Fibroblast of villous mesenchyme (primary cell): ENCODE measurements at regions not wholly inside any gene's neighbourhood (a gene's known extent, or its start where the extent isn't known, plus 50 kb on each side); places are given as distances from the start of the nearest gene placed in this dataset.

Experiments
- DNase-seq: peaks from one replicate; pipeline ENCODE4 v3.0.0-alpha.2; 2010; ENCODE audit warnings: low read depth
- H3K4me3 ChIP-seq: 2 replicates; pipeline ENCODE4 v1.5.1; 2011; ENCODE audit warnings: low read depth, mild to moderate bottlenecking, low read length
- TF ChIP-seq, protein P1 (sequence below): IDR thresholded peaks from 2 replicates; pipeline ENCODE4 v1.5.1; 2012; ENCODE audit warnings: low read depth, mild to moderate bottlenecking, low read length; ENCODE audit not compliant: insufficient read depth

DNA sequence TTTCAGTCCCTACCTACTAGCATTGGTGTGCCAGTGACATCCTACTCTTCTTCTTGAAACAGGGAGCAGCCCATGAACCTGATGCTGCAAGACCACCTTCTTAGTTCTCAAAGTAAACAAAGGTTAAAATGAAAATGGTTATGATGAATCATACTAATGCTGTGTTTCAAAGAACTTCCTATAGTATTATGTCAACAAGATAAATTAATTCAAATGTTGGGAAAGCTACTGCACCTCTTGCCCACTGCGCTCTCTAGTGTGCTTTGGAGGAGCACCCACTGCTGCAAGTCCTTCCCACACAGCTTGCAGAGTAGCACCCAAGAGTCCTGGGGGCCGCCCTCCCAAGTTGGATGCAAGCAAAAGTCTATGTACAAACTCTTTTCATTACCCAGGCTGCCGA, 81.1 kb downstream of the CD200R1L start:
- DNase-seq = no peak
- H3K4me3 ChIP-seq = no peak overlapping the region
- TF ChIP-seq, protein P1, sequence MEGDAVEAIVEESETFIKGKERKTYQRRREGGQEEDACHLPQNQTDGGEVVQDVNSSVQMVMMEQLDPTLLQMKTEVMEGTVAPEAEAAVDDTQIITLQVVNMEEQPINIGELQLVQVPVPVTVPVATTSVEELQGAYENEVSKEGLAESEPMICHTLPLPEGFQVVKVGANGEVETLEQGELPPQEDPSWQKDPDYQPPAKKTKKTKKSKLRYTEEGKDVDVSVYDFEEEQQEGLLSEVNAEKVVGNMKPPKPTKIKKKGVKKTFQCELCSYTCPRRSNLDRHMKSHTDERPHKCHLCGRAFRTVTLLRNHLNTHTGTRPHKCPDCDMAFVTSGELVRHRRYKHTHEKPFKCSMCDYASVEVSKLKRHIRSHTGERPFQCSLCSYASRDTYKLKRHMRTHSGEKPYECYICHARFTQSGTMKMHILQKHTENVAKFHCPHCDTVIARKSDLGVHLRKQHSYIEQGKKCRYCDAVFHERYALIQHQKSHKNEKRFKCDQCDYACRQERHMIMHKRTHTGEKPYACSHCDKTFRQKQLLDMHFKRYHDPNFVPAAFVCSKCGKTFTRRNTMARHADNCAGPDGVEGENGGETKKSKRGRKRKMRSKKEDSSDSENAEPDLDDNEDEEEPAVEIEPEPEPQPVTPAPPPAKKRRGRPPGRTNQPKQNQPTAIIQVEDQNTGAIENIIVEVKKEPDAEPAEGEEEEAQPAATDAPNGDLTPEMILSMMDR = no peak

DNA sequence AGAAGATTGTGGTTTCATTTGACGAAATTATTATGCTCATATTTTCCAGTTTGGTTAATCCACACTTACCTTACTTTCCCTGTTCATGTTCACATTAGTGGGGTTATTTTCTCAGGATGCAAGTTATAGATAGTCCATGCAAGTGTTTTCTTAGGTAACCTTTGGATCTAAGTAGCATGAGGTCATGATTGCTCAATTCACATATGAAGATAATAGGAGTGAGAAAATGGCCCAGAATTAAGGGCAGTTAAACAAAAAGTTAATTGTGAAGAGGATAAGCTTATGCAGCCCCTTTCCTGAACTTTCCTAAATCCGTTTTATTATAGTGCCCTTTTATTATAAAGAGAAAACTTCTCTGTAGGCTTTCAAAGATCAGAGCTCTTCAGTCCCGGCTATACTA, 83.4 kb downstream of the CD200R1L start:
- TF ChIP-seq, protein P1 = no peak
- H3K4me3 ChIP-seq = no peak overlapping the region
- no peak for DNase-seq

DNA sequence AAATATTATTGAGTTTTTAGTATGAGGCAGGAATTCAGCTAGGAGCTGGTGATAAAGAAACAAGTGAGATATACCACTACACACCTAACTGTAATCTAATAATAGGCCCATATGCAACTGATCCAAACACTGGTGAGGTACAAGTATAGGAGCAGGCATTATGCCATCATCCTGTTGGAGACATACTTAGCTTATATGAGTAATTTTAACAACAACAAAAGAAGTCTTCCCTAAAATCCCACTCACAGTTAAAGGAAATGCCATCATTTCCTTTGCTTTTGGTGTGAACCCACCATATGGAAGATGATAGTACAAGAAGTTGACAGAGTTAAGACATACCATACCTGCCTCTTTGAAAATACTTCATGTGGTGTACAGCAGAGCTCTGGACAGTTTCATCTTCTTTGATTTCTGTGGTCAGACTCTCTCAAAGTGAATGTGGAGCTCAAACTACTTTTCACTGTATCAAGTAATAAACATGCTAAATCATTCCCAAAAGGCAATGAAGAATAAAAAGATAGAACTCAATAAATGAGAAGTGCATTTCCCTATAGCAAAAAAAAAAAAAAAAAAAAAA, 85.5 kb downstream of the CD200R1L start:
- no peak overlapping the region for H3K4me3 ChIP-seq
- no peak for DNase-seq
- TF ChIP-seq, protein P1 = no peak

DNA sequence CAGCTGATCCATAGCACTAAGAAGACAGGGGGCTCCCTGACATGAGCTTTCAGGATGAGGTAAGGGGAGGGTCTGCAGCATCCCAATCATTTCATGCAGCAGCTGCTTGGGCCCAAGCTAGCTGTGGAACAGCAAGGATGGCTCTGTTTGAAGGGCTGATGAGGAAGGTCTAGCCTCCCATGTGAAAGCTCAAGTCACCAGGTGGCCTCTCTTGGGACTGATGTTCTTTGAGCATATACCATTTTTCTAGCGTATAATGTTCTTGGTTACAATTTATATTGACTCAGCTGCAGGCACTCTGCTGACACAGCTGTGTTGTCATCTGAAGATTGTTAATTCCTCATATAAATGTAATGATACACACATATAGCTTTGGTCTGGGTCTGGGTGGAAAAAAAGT, 87.0 kb downstream of the CD200R1L start:
- TF ChIP-seq, protein P1 = no peak
- no peak overlapping the region for H3K4me3 ChIP-seq
- DNase-seq = no peak

DNA sequence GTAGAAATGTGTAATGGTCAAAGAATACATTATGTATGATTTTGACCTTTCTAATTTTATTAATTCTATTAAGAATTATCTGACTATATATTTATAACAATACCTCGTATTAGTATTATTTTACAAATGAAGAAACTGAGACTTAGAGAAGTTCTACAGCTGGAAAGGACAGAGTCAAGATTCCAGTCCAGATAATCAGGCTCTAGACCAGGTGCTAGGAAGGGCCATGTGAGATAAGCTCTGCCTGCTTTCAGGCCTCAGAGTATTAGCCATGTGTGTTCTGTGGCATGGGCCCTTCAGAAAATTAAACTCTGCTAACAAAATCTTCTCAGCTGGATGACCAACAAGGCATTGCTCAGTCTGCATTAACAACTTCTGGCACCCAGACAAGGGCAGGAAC, 87.5 kb downstream of the CD200R1L start:
- TF ChIP-seq, protein P1 = no peak
- DNase-seq = no peak
- no peak overlapping the region for H3K4me3 ChIP-seq

DNA sequence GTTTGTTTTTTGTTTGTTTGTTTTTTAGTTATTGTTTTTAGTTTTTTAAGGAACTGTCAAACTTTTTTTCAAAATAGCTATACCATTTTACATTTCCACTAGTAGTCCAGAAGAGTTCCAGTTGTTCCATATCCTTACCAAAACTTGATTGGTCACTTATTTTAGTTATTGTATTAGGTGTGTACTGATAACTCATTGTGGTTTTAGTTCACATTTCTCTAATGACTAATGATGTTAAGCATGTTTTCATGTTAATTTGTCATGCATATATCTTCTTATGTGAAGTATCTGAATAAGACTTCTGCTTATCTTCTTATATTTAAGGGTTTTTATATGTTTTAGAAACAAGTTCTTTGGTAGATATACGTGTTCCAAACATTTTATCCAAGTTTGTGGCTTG, 89.5 kb downstream of the CD200R1L start:
- DNase-seq = no peak
- no peak overlapping the region for H3K4me3 ChIP-seq
- TF ChIP-seq, protein P1 = no peak
